Skeletal muscle satellite cell (primary cell): ENCODE measurements at regions not wholly inside any gene's neighbourhood (a gene's known extent, or its start where the extent isn't known, plus 50 kb on each side); places are given as distances from the start of the nearest gene placed in this dataset.

Source experiments
- H3K27me3 ChIP-seq: 2 replicates; pipeline ENCODE4 v1.7.0; 2013; ENCODE audit warnings: low read length; ENCODE audit not compliant: control insufficient read depth, insufficient read depth
- H3K36me3 ChIP-seq: 2 replicates; pipeline ENCODE4 v1.7.0; 2013; ENCODE audit warnings: mild to moderate bottlenecking, control low read depth, low read length; ENCODE audit not compliant: insufficient read depth
- H3K4me1 ChIP-seq: 2 replicates; pipeline ENCODE4 v1.7.0; 2013; ENCODE audit warnings: low read length; ENCODE audit not compliant: control insufficient read depth, insufficient read depth
- H3K4me2 ChIP-seq: 2 replicates; pipeline ENCODE4 v1.7.0; 2013; ENCODE audit warnings: mild to moderate bottlenecking, low read length
- H3K4me3 ChIP-seq: 2 replicates; pipeline ENCODE4 v1.7.0; 2013; ENCODE audit warnings: low read length
- H3K9ac ChIP-seq: 2 replicates; pipeline ENCODE4 v1.7.0; 2013; ENCODE audit warnings: mild to moderate bottlenecking, low read depth, low read length, moderate library complexity
- H3K9me3 ChIP-seq: replicated peaks from 2 replicates; pipeline ENCODE4 v1.7.0; 2013; ENCODE audit warnings: mild to moderate bottlenecking, control low read depth, low read length

DNA sequence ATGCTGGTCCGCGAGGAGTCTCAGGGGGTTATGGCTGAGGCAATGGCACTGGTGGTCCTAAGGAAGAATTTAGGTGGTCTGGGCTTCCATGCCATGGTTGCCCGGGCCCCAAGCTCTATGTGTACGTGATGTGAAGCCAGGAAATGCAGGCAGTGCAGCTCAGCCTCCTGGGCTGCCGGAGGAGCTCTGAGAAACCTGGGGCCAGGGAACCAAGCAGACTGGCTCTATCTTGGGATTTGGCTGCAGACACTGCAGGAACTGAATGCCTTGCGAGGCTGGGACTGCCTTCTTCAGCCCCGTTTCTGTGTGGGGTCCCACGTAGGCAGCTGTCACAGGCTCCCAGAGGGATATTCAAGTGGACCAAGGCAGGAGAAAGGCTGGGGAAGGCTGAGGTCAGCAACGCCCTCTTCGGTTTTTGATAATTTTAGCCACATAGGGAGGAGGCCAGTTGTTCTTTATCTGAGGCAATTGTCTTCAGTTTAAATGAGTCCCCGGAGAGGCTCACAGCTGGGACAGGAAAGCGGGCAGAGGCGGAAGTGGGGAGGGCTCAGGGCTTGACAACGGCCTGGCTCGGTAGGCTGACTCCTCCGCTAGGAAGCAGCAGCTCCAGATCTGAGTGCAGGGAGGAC, 77.7 kb downstream of the RHOB start:
- Histone ChIP-seq H3K9me3 (no peaks in the 10 kb centered on the region), H3K9ac (no peak overlapping the region), H3K4me2 (peak overlapping the region; percentile 41), H3K36me3 (no peaks in the 10 kb centered on the region), H3K27me3 (no peaks in the 10 kb centered on the region), H3K4me3 (peak overlapping the region; percentile 9), H3K4me1 (peaks cover 20% of the 10 kb centered on the region)

DNA sequence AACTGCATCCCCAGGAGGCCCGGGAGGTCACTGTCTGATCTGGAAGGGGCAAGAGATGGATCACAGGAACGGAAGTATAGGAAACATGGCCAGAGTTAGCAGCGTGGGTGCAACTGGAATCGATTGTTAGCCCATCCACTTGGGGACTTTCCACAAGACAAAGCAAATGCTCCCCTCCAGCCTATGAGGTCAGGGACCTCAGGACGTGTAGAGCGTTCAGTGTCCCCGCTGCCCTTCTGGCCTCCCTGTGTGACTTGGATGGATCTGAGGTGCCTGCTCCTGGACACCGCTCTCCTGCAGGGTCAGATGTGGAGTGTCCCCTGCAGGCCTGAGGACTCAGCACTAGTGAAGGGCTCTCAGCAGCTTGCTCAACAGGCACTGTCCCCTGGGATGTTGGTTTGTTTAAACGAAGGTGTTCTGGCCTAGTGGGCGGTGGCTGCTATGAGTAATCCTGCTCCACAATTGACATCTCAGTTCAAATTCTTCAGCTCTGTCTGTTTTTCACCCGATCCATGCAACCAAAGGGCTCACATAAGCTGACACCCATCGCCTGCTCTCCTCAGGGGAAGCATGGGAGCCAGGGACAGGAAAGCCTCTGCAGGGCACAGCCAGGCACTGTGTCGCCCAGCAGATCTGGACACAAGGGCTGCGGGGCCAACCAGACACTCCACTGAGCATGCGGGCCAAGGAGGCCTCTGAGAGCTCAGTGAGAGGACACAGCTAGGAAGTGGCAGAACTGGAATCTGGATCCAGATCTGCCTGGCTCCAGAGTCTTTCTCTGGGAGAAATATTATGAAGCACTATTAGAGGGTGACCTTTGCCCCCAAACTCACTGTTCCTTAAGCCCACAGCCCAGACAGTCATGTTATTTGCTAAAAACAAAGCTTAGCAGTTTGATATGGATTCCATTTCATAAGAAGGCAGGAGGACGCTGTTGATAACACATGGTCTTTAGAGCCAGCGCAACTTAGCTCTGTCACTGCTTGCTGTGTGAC, 78.5 kb downstream of the RHOB start:
- peaks cover 20% of the 10 kb centered on the region for H3K4me1 ChIP-seq
- no peaks in the 10 kb centered on the region for H3K36me3 ChIP-seq
- H3K9ac ChIP-seq: no peak overlapping the region
- peak overlapping the region; percentile 41 for H3K4me2 ChIP-seq
- H3K27me3 ChIP-seq: no peaks in the 10 kb centered on the region
- H3K4me3 ChIP-seq: peak overlapping the region; percentile 9
- no peaks in the 10 kb centered on the region for H3K9me3 ChIP-seq

DNA sequence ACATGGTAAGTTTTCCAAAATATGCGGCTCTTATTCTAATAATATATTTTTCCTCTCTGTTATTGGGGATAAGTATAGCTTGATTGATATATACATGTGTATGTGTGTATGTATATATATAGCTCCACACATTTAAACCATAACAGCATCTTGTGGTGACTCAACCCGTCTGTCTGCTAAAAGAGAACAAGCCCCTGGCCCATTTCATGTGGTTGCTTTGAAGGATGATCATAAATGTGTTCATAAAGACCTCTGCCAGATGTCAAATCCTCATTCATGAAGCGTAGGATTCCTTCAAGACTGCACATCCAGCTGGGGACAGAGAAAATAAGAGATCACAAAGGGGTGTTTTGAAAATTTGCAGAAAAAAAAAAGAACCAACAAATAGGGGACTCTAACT, 79.3 kb downstream of the RHOB start:
- H3K9me3 ChIP-seq: no peaks in the 10 kb centered on the region
- no peaks in the 10 kb centered on the region for H3K27me3 ChIP-seq
- H3K9ac ChIP-seq: no peak overlapping the region
- no peak overlapping the region for H3K4me2 ChIP-seq
- no peaks in the 10 kb centered on the region for H3K36me3 ChIP-seq
- H3K4me1 ChIP-seq: peaks cover 20% of the 10 kb centered on the region
- H3K4me3 ChIP-seq: no peak overlapping the region

DNA sequence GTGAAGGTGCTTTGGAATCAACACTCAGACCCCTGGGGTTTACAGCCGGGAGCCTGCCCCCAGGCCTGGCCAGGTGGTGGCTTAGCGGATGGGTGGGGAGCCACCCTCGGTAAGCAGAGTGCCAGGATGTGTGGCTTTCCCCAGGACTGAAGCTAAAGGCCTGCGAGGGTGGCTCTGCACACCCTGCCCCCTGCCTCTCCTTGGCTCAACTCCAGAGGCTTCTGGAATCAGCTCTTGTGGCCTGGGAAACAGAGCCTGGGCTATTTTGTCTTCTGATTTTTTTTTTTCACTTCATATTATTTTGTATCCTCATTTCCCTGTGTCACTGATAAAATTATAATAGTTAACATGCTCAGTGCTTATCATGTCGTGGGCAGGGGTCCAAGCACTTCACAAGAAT, 79.8 kb downstream of the RHOB start:
- no peaks in the 10 kb centered on the region for H3K9me3 ChIP-seq
- no peak overlapping the region for H3K4me2 ChIP-seq
- H3K4me3 ChIP-seq: no peak overlapping the region
- peaks cover 20% of the 10 kb centered on the region for H3K4me1 ChIP-seq
- no peaks in the 10 kb centered on the region for H3K27me3 ChIP-seq
- H3K9ac ChIP-seq: no peak overlapping the region
- H3K36me3 ChIP-seq: no peaks in the 10 kb centered on the region

DNA sequence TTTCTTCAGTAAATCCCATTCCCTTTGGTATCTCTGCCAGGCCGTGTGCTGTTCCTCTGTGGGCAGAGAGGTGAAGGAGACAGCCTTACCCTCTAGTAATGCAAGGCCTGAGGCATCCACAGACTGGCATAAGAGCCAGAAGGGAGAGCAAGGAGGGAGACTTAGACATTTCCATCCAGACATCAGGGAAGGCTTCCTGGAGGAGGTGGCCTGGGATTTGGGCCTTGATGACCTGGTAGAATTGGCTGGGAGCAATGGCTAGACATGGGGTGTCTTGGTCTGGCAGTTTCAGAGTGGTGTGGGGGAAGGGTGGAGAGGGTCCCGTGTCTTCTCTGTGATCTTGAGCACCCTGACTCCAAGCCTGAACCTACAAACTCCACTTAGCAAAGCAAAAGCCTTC, 81.8 kb downstream of the RHOB start:
- H3K9me3 ChIP-seq: no peaks in the 10 kb centered on the region
- no peaks in the 10 kb centered on the region for H3K27me3 ChIP-seq
- H3K4me1 ChIP-seq: peaks cover 20% of the 10 kb centered on the region
- H3K9ac ChIP-seq: no peak overlapping the region
- H3K36me3 ChIP-seq: no peaks in the 10 kb centered on the region
- H3K4me3 ChIP-seq: no peak overlapping the region
- no peak overlapping the region for H3K4me2 ChIP-seq

DNA sequence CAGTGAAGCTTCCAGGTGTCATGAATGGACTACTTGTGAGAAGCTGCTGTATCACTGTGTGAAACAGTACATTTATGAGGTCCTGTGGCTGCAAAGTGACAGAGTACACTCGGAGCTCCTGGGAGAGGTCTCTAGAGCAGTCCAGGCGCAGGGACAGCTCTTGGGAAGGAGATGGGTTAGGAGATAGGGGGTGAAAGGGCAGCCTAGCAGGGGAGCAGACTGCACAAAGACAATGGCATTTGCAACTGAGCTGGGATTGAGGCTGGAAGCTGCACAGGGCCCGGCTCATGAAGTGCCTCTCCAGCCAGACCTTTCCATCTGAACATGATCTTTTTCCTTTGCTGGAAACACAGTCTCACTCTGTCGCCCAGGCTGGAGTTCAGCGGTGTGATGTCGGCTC, 83.6 kb downstream of the RHOB start:
- H3K9ac ChIP-seq: no peak overlapping the region

DNA sequence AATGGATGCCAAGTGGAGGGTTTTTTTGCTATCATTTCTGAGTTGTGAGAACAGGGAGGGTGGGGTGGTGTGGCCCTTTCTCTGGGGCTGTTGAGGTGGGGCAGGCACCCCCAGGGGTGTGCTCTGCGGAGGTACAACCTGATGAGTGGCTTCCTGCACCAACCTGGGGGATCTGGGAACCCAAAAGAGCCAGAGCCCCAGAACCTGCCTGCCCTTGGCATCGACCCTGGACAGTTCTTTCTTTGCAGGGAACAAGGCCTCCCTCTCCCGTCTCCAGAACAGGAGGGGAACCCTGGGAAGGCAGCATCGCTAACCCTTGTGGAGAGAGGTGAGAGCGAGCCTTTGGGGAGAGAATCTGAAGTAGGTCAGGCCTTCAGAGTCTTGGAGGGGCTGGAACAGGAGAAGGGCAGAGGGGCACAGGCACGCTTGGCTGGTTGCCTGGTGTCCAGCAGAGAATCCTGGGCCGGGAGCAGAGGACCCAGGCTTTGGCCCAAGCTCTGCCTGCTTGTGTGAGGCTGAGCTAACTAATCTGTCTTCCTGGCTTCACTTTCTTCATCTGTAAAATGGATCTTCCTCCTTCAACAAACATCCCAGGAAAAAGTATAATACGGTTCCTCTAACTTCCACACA, 84.9 kb downstream of the RHOB start:
- Histone ChIP-seq H3K27me3 (peaks cover 9% of the 10 kb centered on the region), H3K4me1 (peaks cover 3% of the 10 kb centered on the region), H3K36me3 (no peaks in the 10 kb centered on the region), H3K9ac (no peak overlapping the region), H3K4me2 (no peak overlapping the region), H3K9me3 (no peaks in the 10 kb centered on the region), H3K4me3 (no peak overlapping the region)

More for the DNA sequence above, 83.6 kb downstream of the RHOB start:
- H3K36me3 ChIP-seq: no peaks in the 10 kb centered on the region
- H3K4me2 ChIP-seq: no peak overlapping the region
- H3K27me3 ChIP-seq: peaks cover 9% of the 10 kb centered on the region
- H3K9me3 ChIP-seq: no peaks in the 10 kb centered on the region
- H3K4me1 ChIP-seq: peaks cover 8% of the 10 kb centered on the region
- H3K4me3 ChIP-seq: no peak overlapping the region

DNA sequence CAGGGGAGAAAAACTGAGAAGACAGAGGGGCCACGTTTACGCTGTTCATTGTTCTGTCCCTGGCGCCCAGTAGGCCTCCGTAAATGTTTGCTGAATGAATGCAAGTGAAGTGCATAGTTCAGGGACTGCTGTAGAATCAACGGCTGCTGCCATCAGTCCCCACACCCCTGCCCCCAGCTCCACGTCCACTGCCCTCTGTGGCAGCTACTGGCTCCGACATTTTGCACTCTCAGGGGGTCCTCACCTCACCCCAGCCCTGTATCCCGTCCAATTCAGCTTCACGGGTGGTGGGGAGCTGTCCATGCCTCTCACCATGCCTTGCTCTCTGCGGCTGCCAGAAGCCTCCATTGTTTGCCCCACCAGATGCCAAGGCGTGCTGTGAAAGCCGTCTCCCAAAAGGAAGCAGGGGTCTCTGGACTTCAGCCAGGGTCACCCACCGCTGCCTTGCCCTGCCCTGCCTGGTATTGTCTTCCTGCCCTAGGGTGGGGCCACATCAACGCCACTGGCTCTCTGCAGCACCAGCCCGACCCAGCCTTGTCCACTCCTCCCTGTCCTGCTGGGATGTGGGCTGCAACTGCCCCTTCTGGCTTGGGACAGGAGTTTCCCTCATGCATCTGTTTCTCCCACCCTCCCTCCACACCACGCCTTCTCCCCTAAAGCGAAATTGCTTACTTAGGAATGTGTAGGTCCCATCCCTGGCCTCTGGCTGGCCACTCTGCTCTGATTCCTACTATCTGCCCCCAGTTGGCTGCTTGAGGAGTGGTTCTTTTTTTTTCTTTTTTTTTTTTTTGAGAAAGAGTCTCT, 86.0 kb downstream of the RHOB start:
- Histone ChIP-seq H3K4me2 (no peak overlapping the region), H3K9ac (no peak overlapping the region), H3K27me3 (peaks cover 9% of the 10 kb centered on the region), H3K4me3 (no peak overlapping the region), H3K36me3 (no peaks in the 10 kb centered on the region), H3K4me1 (no peaks in the 10 kb centered on the region), H3K9me3 (no peaks in the 10 kb centered on the region)

DNA sequence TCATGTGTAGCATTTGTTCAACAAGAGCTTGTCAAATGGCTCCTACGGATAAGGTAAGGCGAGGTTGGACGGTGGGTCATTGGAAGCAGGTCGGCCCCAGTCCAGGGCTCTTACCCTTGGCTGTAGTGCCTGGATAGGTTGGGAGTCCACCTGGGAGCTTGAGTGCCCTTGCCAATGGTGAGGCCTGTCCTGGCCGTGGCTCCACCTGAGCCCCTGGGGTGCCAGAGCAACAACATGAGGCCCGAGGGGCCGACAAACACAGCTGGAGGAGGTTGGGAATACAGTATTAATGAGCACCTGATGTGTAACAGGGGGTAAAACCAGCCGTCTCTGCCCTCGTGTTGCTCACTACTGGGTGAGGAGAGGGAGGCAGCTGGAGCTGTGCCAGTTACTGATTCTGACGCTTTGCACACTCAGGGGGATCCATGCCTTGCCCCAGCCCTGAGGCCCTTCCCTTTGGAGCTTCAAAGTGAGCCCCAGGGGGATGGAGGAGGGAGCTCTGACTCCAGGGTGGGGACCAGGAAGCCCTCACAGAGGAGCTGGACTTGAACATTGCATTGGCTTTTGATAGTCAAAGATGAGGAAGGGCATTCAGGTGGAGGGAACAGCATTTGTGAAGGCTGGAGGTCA, 87.2 kb downstream of the RHOB start:
- Histone ChIP-seq H3K27me3 (peaks cover 9% of the 10 kb centered on the region), H3K4me1 (peaks cover 4% of the 10 kb centered on the region)

DNA sequence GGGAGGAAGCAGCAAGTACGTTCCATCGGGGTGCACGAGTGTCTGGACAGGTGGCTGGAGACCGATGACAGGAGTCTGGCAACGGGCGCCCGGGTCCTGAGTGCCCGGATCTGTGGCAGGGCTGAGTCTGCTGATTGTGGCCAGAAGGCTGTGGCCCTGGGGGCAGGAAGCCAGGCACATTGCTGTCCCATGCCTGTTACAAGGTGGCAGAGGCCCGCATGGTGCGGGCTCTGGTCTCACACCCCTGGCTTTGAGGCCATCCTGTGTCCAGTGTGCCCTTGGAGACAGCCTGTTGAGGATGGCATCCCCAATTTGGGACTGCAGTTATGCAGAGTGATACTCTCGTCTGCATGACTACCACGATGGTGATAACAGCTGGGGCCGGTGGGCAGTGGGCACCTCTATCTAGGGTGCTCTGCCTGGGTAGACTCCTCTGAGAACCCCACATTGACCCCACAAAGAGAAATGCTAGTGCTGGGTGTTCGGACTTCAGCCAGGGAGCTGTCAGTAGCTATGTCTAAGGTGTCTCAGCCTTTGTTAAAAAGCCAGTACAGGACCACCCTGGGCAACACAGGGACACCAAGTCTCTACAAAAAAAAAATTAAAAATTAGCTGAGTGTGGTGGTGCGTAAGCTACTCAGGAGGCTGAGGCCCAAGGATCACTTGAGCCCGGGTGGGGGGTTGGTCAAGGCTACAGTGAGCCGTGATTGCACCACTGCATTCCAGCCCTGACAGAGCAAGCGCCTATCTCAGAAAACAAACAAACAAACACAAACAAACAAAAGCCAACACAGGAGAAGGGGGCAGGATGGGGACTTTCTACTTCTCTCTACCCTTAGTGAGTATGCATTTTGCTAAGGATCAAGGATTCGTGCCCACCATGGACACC, 88.3 kb downstream of the RHOB start:
- Histone ChIP-seq H3K4me3 (no peak overlapping the region), H3K4me1 (peaks cover 14% of the 10 kb centered on the region), H3K9me3 (no peaks in the 10 kb centered on the region), H3K27me3 (peaks cover 9% of the 10 kb centered on the region), H3K4me2 (no peak overlapping the region), H3K9ac (no peak overlapping the region), H3K36me3 (no peaks in the 10 kb centered on the region)

More for the DNA sequence above, 87.2 kb downstream of the RHOB start:
- Histone ChIP-seq H3K4me2 (no peak overlapping the region), H3K9ac (no peak overlapping the region), H3K4me3 (no peak overlapping the region), H3K36me3 (no peaks in the 10 kb centered on the region), H3K9me3 (no peaks in the 10 kb centered on the region)
